Hematopoietic multipotent progenitor cell treated with erythropoietin and hydrocortisone succinate and interleukin-3 and kit ligand, for 8 days (in vitro differentiated cells): ENCODE measurements at regions not wholly inside any gene's neighbourhood (a gene's known extent, or its start where the extent isn't known, plus 50 kb on each side); places are given as distances from the start of the nearest gene placed in this dataset.

Experiments
- DNase-seq: peaks from one replicate; pipeline ENCODE4 v3.0.0-alpha.2; 2015

GRCh38 chr20:61042506-61043385 is 209.3 kb upstream of the CDH4 start:
- DNase-seq = no peak

GRCh38 chr20:61043681-61044080 is 208.4 kb upstream of the CDH4 start:
- no peak for DNase-seq

GRCh38 chr20:61044499-61044898 is 207.6 kb upstream of the CDH4 start:
- DNase-seq = no peak

GRCh38 chr20:61045091-61045490 is 207.0 kb upstream of the CDH4 start:
- no peak for DNase-seq

GRCh38 chr20:61045876-61046585 is 206.0 kb upstream of the CDH4 start:
- peak; percentile 7 for DNase-seq

- no peak for DNase-seq
Observed at GRCh38 chr20:61046721-61047351, 205.2 kb upstream of the CDH4 start.

- DNase-seq = no peak
Observed at GRCh38 chr20:61047515-61047914, 204.5 kb upstream of the CDH4 start.

GRCh38 chr20:61048302-61048701 is 203.8 kb upstream of the CDH4 start:
- no peak for DNase-seq

- DNase-seq = no peak
Observed at GRCh38 chr20:61049684-61050083, 202.4 kb upstream of the CDH4 start.

GRCh38 chr20:61050336-61050890 is 201.6 kb upstream of the CDH4 start:
- DNase-seq = no peak

GRCh38 chr20:61052195-61052750 is 199.8 kb upstream of the CDH4 start:
- DNase-seq = no peak

- no peak for DNase-seq
Observed at GRCh38 chr20:61052776-61053442, 199.2 kb upstream of the CDH4 start.

GRCh38 chr20:61053487-61053886 is 198.6 kb upstream of the CDH4 start:
- DNase-seq = no peak

GRCh38 chr20:61053889-61054288 is 198.2 kb upstream of the CDH4 start:
- no peak for DNase-seq

GRCh38 chr20:61054411-61054810 is 197.7 kb upstream of the CDH4 start:
- no peak for DNase-seq

GRCh38 chr20:61055180-61056010 is 196.7 kb upstream of the CDH4 start:
- no peak for DNase-seq

- DNase-seq = no peak
Observed at GRCh38 chr20:61056116-61056515, 195.9 kb upstream of the CDH4 start.

GRCh38 chr20:61056627-61057442 is 195.2 kb upstream of the CDH4 start:
- no peak for DNase-seq

GRCh38 chr20:61057443-61058121 is 194.5 kb upstream of the CDH4 start:
- no peak for DNase-seq

GRCh38 chr20:61061981-61062380 is 190.1 kb upstream of the CDH4 start:
- DNase-seq = no peak
